PC-3 (cell line): ENCODE measurements at regions not wholly inside any gene's neighbourhood (a gene's known extent, or its start where the extent isn't known, plus 50 kb on each side); places are given as distances from the start of the nearest gene placed in this dataset.

Experiments used
- CTCF ChIP-seq: fragments of 300-600 bp; sonication (generic); conservative IDR thresholded peaks from 2 replicates; pipeline ENCODE4 v1.5.1; 2017; ENCODE audit warnings: antibody characterized with exemption, low read depth, mild to moderate bottlenecking, low read length
- EZH2 ChIP-seq: fragments of 300-600 bp; sonication (generic); IDR thresholded peaks from one replicate; pipeline ENCODE4 v1.6.1; 2017; ENCODE audit warnings: antibody characterized with exemption, mild to moderate bottlenecking, low read length; ENCODE audit not compliant: unreplicated experiment
- EZH2phosphoT487 ChIP-seq: fragments of 300-600 bp; sonication (generic); IDR thresholded peaks from 2 replicates; pipeline ENCODE4 v1.6.1; 2018; ENCODE audit warnings: mild to moderate bottlenecking, antibody characterized with exemption, low read length, borderline replicate concordance

GRCh38 chr10:121189066-121189465, 337.9 kb downstream of the WDR11 start:
- TF ChIP-seq CTCF (no peak), EZH2 (no peak), EZH2phosphoT487 (no peak)
